ENCODE measurements at regions not wholly inside any gene's neighbourhood (a gene's known extent, or its start where the extent isn't known, plus 50 kb on each side); places are given as distances from the start of the nearest gene placed in this dataset.

- peak; percentile 60 for DNase-seq (ENCODE audit: low spot score)
- intact Hi-C loops (cut with DNase I): no loop called here
Observed at GRCh38 chr2:240191001-240191400, 50.5 kb upstream of the OTOS start.

GRCh38 chr2:240192661-240193060, 52.2 kb upstream of the OTOS start:
- DNase-seq (ENCODE audit: low spot score): no peak

GRCh38 chr2:240194341-240194762, 53.9 kb upstream of the OTOS start:
- intact Hi-C loops (cut with DNase I): loop anchor here in 1 of 2 donors (1.0 kb wide), 1 partner anchor 33 kb away; no protein-coding TSS in a partner anchor

More at GRCh38 chr2:240192661-240193060, 52.2 kb upstream of the OTOS start:
- intact Hi-C loops (cut with DNase I): no loop called here

GRCh38 chr2:240195316-240195861, 54.9 kb upstream of the OTOS start:
- intact Hi-C loops (cut with DNase I): no loop called here
- peak; percentile 36 for DNase-seq (ENCODE audit: low spot score)

More at GRCh38 chr2:240194341-240194762, 53.9 kb upstream of the OTOS start:
- peak; percentile 22 for DNase-seq (ENCODE audit: low spot score)

GRCh38 chr2:240196716-240197461, 56.4 kb upstream of the OTOS start:
- intact Hi-C loops (cut with DNase I): no loop called here

GRCh38 chr2:240197462-240198139, 57.1 kb upstream of the OTOS start:
- peak; percentile 47 for DNase-seq (ENCODE audit: low spot score)
- intact Hi-C loops (cut with DNase I): no loop called here

More at GRCh38 chr2:240196716-240197461, 56.4 kb upstream of the OTOS start:
- peak; percentile 70 for DNase-seq (ENCODE audit: low spot score)

- no peak for DNase-seq (ENCODE audit: low spot score)
- intact Hi-C loops (cut with DNase I): no loop called here
Observed at GRCh38 chr2:240198226-240198625, 57.8 kb upstream of the OTOS start.

GRCh38 chr2:240199133-240199870, 58.8 kb upstream of the OTOS start:
- peak; percentile 56 for DNase-seq (ENCODE audit: low spot score)
- intact Hi-C loops (cut with DNase I): no loop called here

GRCh38 chr2:240200230-240201051, 60.0 kb upstream of the OTOS start:
- peak; percentile 55 for DNase-seq (ENCODE audit: low spot score)
- intact Hi-C loops (cut with DNase I): no loop called here

GRCh38 chr2:240201866-240202265, 61.4 kb upstream of the OTOS start:
- intact Hi-C loops (cut with DNase I): no loop called here
- peak; percentile 31 for DNase-seq (ENCODE audit: low spot score)

GRCh38 chr2:240202586-240202985, 62.1 kb upstream of the OTOS start:
- intact Hi-C loops (cut with DNase I): no loop called here
- peak; percentile 74 for DNase-seq (ENCODE audit: low spot score)

GRCh38 chr2:240203031-240203787, 62.8 kb upstream of the OTOS start:
- intact Hi-C loops (cut with DNase I): no loop called here
- peak; percentile 66 for DNase-seq (ENCODE audit: low spot score)

GRCh38 chr2:240203788-240204270, 63.4 kb upstream of the OTOS start:
- intact Hi-C loops (cut with DNase I): no loop called here
- DNase-seq (ENCODE audit: low spot score): peak; percentile 66

GRCh38 chr2:240204431-240205276, 64.2 kb upstream of the OTOS start:
- intact Hi-C loops (cut with DNase I): no loop called here
- peak; percentile 40 for DNase-seq (ENCODE audit: low spot score)

GRCh38 chr2:240205348-240205747, 64.9 kb upstream of the OTOS start:
- peak; percentile 68 for DNase-seq (ENCODE audit: low spot score)
- intact Hi-C loops (cut with DNase I): no loop called here

GRCh38 chr2:240205772-240206171, 65.3 kb upstream of the OTOS start:
- no peak for DNase-seq (ENCODE audit: low spot score)

GRCh38 chr2:240206630-240207029, 66.2 kb upstream of the OTOS start:
- peak; percentile 6 for DNase-seq (ENCODE audit: low spot score)
- intact Hi-C loops (cut with DNase I): no loop called here

More at GRCh38 chr2:240205772-240206171, 65.3 kb upstream of the OTOS start:
- intact Hi-C loops (cut with DNase I): no loop called here
